GM21825 (cell line): ENCODE measurements at regions not wholly inside any gene's neighbourhood (a gene's known extent, or its start where the extent isn't known, plus 50 kb on each side); places are given as distances from the start of the nearest gene placed in this dataset.
"Not testable (repeated sequence)": the region's sequence is repeated elsewhere in the genome, so short reads cannot be mapped to it uniquely, and the experiment has no call there.

Source experiments
- ATAC-seq: cut with Tn5 transposase; IDR thresholded peaks from one replicate; pipeline ENCODE4 v1.9.1; 2021; ENCODE audit warnings: mild to moderate bottlenecking, moderate library complexity; ENCODE audit not compliant: unreplicated experiment

GRCh38 chr20:29319725-29320124, 1937.7 kb upstream of the DEFB115 start:
- ATAC-seq: no peak

GRCh38 chr20:29320216-29320949, 1937.1 kb upstream of the DEFB115 start:
- not testable (repeated sequence) for ATAC-seq

GRCh38 chr20:29323631-29324515, 1933.6 kb upstream of the DEFB115 start:
- not testable (repeated sequence) for ATAC-seq

GRCh38 chr20:29324516-29325303, 1932.8 kb upstream of the DEFB115 start:
- ATAC-seq: not testable (repeated sequence)

- no peak for ATAC-seq
Observed at GRCh38 chr20:29325304-29325640, 1932.2 kb upstream of the DEFB115 start.

GRCh38 chr20:29325781-29326180, 1931.7 kb upstream of the DEFB115 start:
- not testable (repeated sequence) for ATAC-seq

- no peak for ATAC-seq
Observed at GRCh38 chr20:29326376-29327070, 1930.9 kb upstream of the DEFB115 start.

- ATAC-seq: not testable (repeated sequence)
Observed at GRCh38 chr20:29327600-29328420, 1929.7 kb upstream of the DEFB115 start.

GRCh38 chr20:29330429-29331115, 1926.9 kb upstream of the DEFB115 start:
- not testable (repeated sequence) for ATAC-seq

GRCh38 chr20:29349836-29350235, 1907.6 kb upstream of the DEFB115 start:
- no peak for ATAC-seq

GRCh38 chr20:29375937-29376336, 1881.5 kb upstream of the DEFB115 start:
- ATAC-seq: not testable (repeated sequence)

GRCh38 chr20:29392853-29393252, 1864.6 kb upstream of the DEFB115 start:
- not testable (repeated sequence) for ATAC-seq

- ATAC-seq: no peak
Observed at GRCh38 chr20:29408034-29408695, 1849.3 kb upstream of the DEFB115 start.

GRCh38 chr20:29408707-29409106, 1848.8 kb upstream of the DEFB115 start:
- not testable (repeated sequence) for ATAC-seq

GRCh38 chr20:29409160-29409689, 1848.2 kb upstream of the DEFB115 start:
- not testable (repeated sequence) for ATAC-seq

GRCh38 chr20:29409833-29410805, 1847.3 kb upstream of the DEFB115 start:
- ATAC-seq: no peak

- ATAC-seq: no peak
Observed at GRCh38 chr20:29410806-29411457, 1846.5 kb upstream of the DEFB115 start.
